ENCODE measurements at regions not wholly inside any gene's neighbourhood (a gene's known extent, or its start where the extent isn't known, plus 50 kb on each side); places are given as distances from the start of the nearest gene placed in this dataset.

GRCh38 chr12:83690465-83690864 lies 1003.8 kb downstream of the TMTC2 start:
- no peak for DNase-seq

GRCh38 chr12:83689333-83689732 lies 1002.6 kb downstream of the TMTC2 start:
- DNase-seq = no peak

- DNase-seq = peak; percentile 25
These were observed 990.1 kb downstream of the TMTC2 start for GRCh38 chr12:83676781-83677295.

GRCh38 chr12:83666690-83667089 lies 980.0 kb downstream of the TMTC2 start:
- no peak for DNase-seq

GRCh38 chr12:83665634-83666218 lies 979.0 kb downstream of the TMTC2 start:
- no peak for DNase-seq

GRCh38 chr12:83664650-83665049 lies 977.9 kb downstream of the TMTC2 start:
- peak; percentile 30 for DNase-seq

- DNase-seq = no peak
These were observed 974.1 kb downstream of the TMTC2 start for GRCh38 chr12:83660727-83661358.

- no peak for DNase-seq
These were observed 972.6 kb downstream of the TMTC2 start for GRCh38 chr12:83659321-83659720.

- no peak for DNase-seq
These were observed 969.3 kb downstream of the TMTC2 start for GRCh38 chr12:83656004-83656403.

GRCh38 chr12:83642205-83642604 lies 955.5 kb downstream of the TMTC2 start:
- DNase-seq = no peak

- no peak for DNase-seq
These were observed 955.1 kb downstream of the TMTC2 start for GRCh38 chr12:83641789-83642188.

GRCh38 chr12:83634726-83635267 lies 948.1 kb downstream of the TMTC2 start:
- no peak for DNase-seq

GRCh38 chr12:83630526-83630925 lies 943.8 kb downstream of the TMTC2 start:
- no peak for DNase-seq

GRCh38 chr12:83629931-83630330 lies 943.2 kb downstream of the TMTC2 start:
- no peak for DNase-seq

GRCh38 chr12:83622205-83622604 lies 935.5 kb downstream of the TMTC2 start:
- no peak for DNase-seq

GRCh38 chr12:83619973-83620372 lies 933.3 kb downstream of the TMTC2 start:
- no peak for DNase-seq

GRCh38 chr12:83615152-83615551 lies 928.4 kb downstream of the TMTC2 start:
- DNase-seq = no peak

- DNase-seq = peak; percentile 29
These were observed 926.9 kb downstream of the TMTC2 start for GRCh38 chr12:83613586-83614110.

GRCh38 chr12:83603106-83603505 lies 916.4 kb downstream of the TMTC2 start:
- no peak for DNase-seq

- no peak for DNase-seq
These were observed 888.6 kb downstream of the TMTC2 start for GRCh38 chr12:83575326-83575725.

- DNase-seq = no peak
These were observed 887.4 kb downstream of the TMTC2 start for GRCh38 chr12:83574142-83574541.

GRCh38 chr12:83573671-83574070 lies 887.0 kb downstream of the TMTC2 start:
- DNase-seq = no peak

- DNase-seq = no peak
These were observed 872.9 kb downstream of the TMTC2 start for GRCh38 chr12:83559650-83560049.
